Loucy (cell line): ENCODE measurements at regions not wholly inside any gene's neighbourhood (a gene's known extent, or its start where the extent isn't known, plus 50 kb on each side); places are given as distances from the start of the nearest gene placed in this dataset.

ENCODE experiments used
- CTCF ChIP-seq: fragments of 200-600 bp; sonication (generic); conservative IDR thresholded peaks from 2 replicates; pipeline ENCODE4 v1.5.1; 2014; ENCODE audit warnings: mild to moderate bottlenecking, antibody characterized with exemption, low read length
- EZH2phosphoT487 ChIP-seq: fragments of 200-600 bp; IDR thresholded peaks from 2 replicates; pipeline ENCODE4 v1.6.1; 2018; ENCODE audit warnings: antibody characterized with exemption, mild to moderate bottlenecking, moderate library complexity, borderline replicate concordance

GRCh38 chr15:62862717-62863116 is 179.8 kb upstream of the TPM1 start:
- TF ChIP-seq CTCF (no peak), EZH2phosphoT487 (no peak)
